Uterus (tissue), 2 donors: ENCODE measurements at regions not wholly inside any gene's neighbourhood (a gene's known extent, or its start where the extent isn't known, plus 50 kb on each side); places are given as distances from the start of the nearest gene placed in this dataset.

Experiments
- CTCF ChIP-seq, 4 experiments: fragments of 200-600 bp in 2 of 4; fragments of 450-650 bp in 2 of 4; sonication (generic) in 2 of 4; IDR thresholded peaks; one replicate each; pipeline ENCODE4 v1.5.1; 2016 to 2019; ENCODE audit warnings: antibody characterized with exemption in 4 of 4, mild to moderate bottlenecking in 2 of 4, moderate library complexity in 1 of 4
- POLR2A ChIP-seq, 2 donors: fragments of 450-650 bp; IDR thresholded peaks; one replicate each; pipeline ENCODE4 v1.6.1; 2016; ENCODE audit warnings: antibody characterized with exemption in 2 of 2, mild to moderate bottlenecking in 1 of 2, moderate library complexity in 1 of 2

GRCh38 chr4:180994722-180995121, 1248.5 kb upstream of the TENM3 start:
- no peak for TF ChIP-seq POLR2A (IDR thresholded peaks at IDR 0.05)
- TF ChIP-seq CTCF (IDR thresholded peaks at IDR 0.05): no peak
